Nephron (organoid): ENCODE measurements at regions not wholly inside any gene's neighbourhood (a gene's known extent, or its start where the extent isn't known, plus 50 kb on each side); places are given as distances from the start of the nearest gene placed in this dataset.

Experiments used
- H3K27ac Mint-ChIP-seq, 3 experiments: 2 replicates each; pipeline ENCODE4 v1.8.0; 2020; ENCODE audit warnings: mixed read lengths in 3 of 3, mild to moderate bottlenecking in 2 of 3, moderate library complexity in 1 of 3
- H3K27me3 Mint-ChIP-seq: 2 replicates; pipeline ENCODE4 v1.8.0; 2021; ENCODE audit warnings: low read depth, mild to moderate bottlenecking, moderate library complexity, mixed read lengths
- H3K36me3 Mint-ChIP-seq: 2 replicates; pipeline ENCODE4 v1.8.0; 2020; ENCODE audit warnings: low read depth, mixed read lengths
- H3K4me1 Mint-ChIP-seq: 2 replicates; pipeline ENCODE4 v1.8.0; 2020; ENCODE audit warnings: mixed read lengths
- H3K4me3 Mint-ChIP-seq, 3 experiments: 2 replicates each; pipeline ENCODE4 v1.8.0; 2020; ENCODE audit warnings: mild to moderate bottlenecking in 3 of 3, mixed read lengths in 3 of 3, moderate library complexity in 2 of 3
- H3K9me3 Mint-ChIP-seq: 2 replicates; pipeline ENCODE4 v1.8.0; 2020; ENCODE audit warnings: mixed read lengths
- CTCF ChIP-seq, 3 experiments: fragments of 200-600 bp; sonication (generic); IDR thresholded peaks; one replicate each; pipeline ENCODE4 v1.5.0; 2021; ENCODE audit warnings: antibody characterized with exemption in 3 of 3; ENCODE audit not compliant: unreplicated experiment in 3 of 3

- no peak for TF ChIP-seq CTCF (IDR thresholded peaks at IDR 0.05; ENCODE audit: unreplicated experiment in 3 of 3)
- Mint-ChIP-seq H3K27ac (peak overlapping the region; percentile 26 to 87 (median 47)), H3K36me3 (no peaks in the 10 kb centered on the region), H3K4me3 (no peak overlapping the region), H3K4me1 (peaks cover 20% of the 10 kb centered on the region), H3K9me3 (no peaks in the 10 kb centered on the region), H3K27me3 (peaks cover 3% of the 10 kb centered on the region)
These were observed 156.0 kb upstream of the PLEKHG7 start for GRCh38 chr12:92546635-92547348.

GRCh38 chr12:92546259-92546634 is 156.5 kb upstream of the PLEKHG7 start:
- Mint-ChIP-seq H3K9me3 (no peaks in the 10 kb centered on the region), H3K27ac (peak overlapping the region; percentile 26 to 87 (median 47)), H3K27me3 (peaks cover 3% of the 10 kb centered on the region), H3K4me1 (peaks cover 20% of the 10 kb centered on the region), H3K4me3 (no peak overlapping the region), H3K36me3 (no peaks in the 10 kb centered on the region)
- TF ChIP-seq CTCF (IDR thresholded peaks at IDR 0.05; ENCODE audit: unreplicated experiment in 3 of 3): no peak

GRCh38 chr12:92544322-92544721 is 158.5 kb upstream of the PLEKHG7 start:
- no peak overlapping the region for H3K4me3 Mint-ChIP-seq

GRCh38 chr12:92543840-92544239 is 158.9 kb upstream of the PLEKHG7 start:
- Mint-ChIP-seq H3K36me3 (no peaks in the 10 kb centered on the region), H3K9me3 (no peaks in the 10 kb centered on the region), H3K4me1 (peaks cover 41% of the 10 kb centered on the region), H3K27me3 (peaks cover 3% of the 10 kb centered on the region), H3K27ac (peak overlapping the region; percentile 38 to 95 (median 77)), H3K4me3 (no peak overlapping the region)
- no peak for TF ChIP-seq CTCF (IDR thresholded peaks at IDR 0.05; ENCODE audit: unreplicated experiment in 3 of 3)

More at GRCh38 chr12:92544322-92544721, 158.5 kb upstream of the PLEKHG7 start:
- Mint-ChIP-seq H3K27me3 (peaks cover 3% of the 10 kb centered on the region), H3K4me1 (peaks cover 37% of the 10 kb centered on the region), H3K36me3 (no peaks in the 10 kb centered on the region), H3K27ac (peak overlapping the region; percentile 64 to 95 (median 77)), H3K9me3 (no peaks in the 10 kb centered on the region)
- no peak for TF ChIP-seq CTCF (IDR thresholded peaks at IDR 0.05; ENCODE audit: unreplicated experiment in 3 of 3)

GRCh38 chr12:92543359-92543758 is 159.4 kb upstream of the PLEKHG7 start:
- Mint-ChIP-seq H3K36me3 (no peaks in the 10 kb centered on the region), H3K27me3 (peaks cover 3% of the 10 kb centered on the region), H3K9me3 (no peaks in the 10 kb centered on the region), H3K4me1 (peaks cover 44% of the 10 kb centered on the region), H3K4me3 (no peak overlapping the region), H3K27ac (peak overlapping the region; percentile 77 to 95 (median 86))
- no peak for TF ChIP-seq CTCF (IDR thresholded peaks at IDR 0.05; ENCODE audit: unreplicated experiment in 3 of 3)

- Mint-ChIP-seq H3K27me3 (peaks cover 3% of the 10 kb centered on the region), H3K4me1 (peaks cover 44% of the 10 kb centered on the region), H3K27ac (peak overlapping the region in 2 of 3 experiments; percentile 60 to 73), H3K9me3 (no peaks in the 10 kb centered on the region), H3K4me3 (no peak overlapping the region), H3K36me3 (no peaks in the 10 kb centered on the region)
- no peak for TF ChIP-seq CTCF (IDR thresholded peaks at IDR 0.05; ENCODE audit: unreplicated experiment in 3 of 3)
These were observed 161.1 kb upstream of the PLEKHG7 start for GRCh38 chr12:92541731-92542130.
